OCI-LY1 (cell line): ENCODE measurements at regions not wholly inside any gene's neighbourhood (a gene's known extent, or its start where the extent isn't known, plus 50 kb on each side); places are given as distances from the start of the nearest gene placed in this dataset.

Experiments used
- H2AFZ ChIP-seq: fragments of 200-600 bp; sonication (generic), shearing (Covaris generic); 2 replicates; pipeline ENCODE4 v1.6.0; 2014; ENCODE audit warnings: antibody characterized with exemption, mild to moderate bottlenecking, low read length
- H3F3A ChIP-seq: fragments of 200-600 bp; sonication (generic), shearing (Covaris generic); 2 replicates; pipeline ENCODE4 v1.6.0; 2014; ENCODE audit warnings: mild to moderate bottlenecking, antibody characterized with exemption, low read length, moderate library complexity; ENCODE audit not compliant: insufficient read depth
- H3K27ac ChIP-seq: fragments of 200-600 bp; sonication (generic); 2 replicates; pipeline ENCODE4 v1.5.1; 2014; ENCODE audit warnings: low read length, mixed run types, mild to moderate bottlenecking, low read depth; ENCODE audit not compliant: poor library complexity, severe bottlenecking
- H3K27me3 ChIP-seq: fragments of 200-600 bp; sonication (generic); 2 replicates; pipeline ENCODE4 v1.6.0; 2014; ENCODE audit warnings: antibody characterized with exemption, mild to moderate bottlenecking, low read length, moderate library complexity; ENCODE audit not compliant: insufficient read depth
- H3K36me3 ChIP-seq: fragments of 200-600 bp; sonication (generic); 2 replicates; pipeline ENCODE4 v1.6.1; 2014; ENCODE audit warnings: mild to moderate bottlenecking, antibody characterized with exemption, low read length, moderate library complexity, mixed read lengths; ENCODE audit not compliant: insufficient read depth
- H3K4me1 ChIP-seq: fragments of 200-600 bp; sonication (generic); 2 replicates; pipeline ENCODE4 v1.5.1; 2014; ENCODE audit warnings: mild to moderate bottlenecking, low read length, moderate library complexity; ENCODE audit not compliant: insufficient read depth, severe bottlenecking
- H3K4me2 ChIP-seq: fragments of 200-600 bp; sonication (generic), shearing (Covaris generic); 2 replicates; pipeline ENCODE4 v1.6.1; 2014; ENCODE audit warnings: low read length
- H3K4me3 ChIP-seq: fragments of 200-600 bp; sonication (generic); 2 replicates; pipeline ENCODE4 v1.5.1; 2014; ENCODE audit warnings: low read length, low read depth, mild to moderate bottlenecking, mixed read lengths; ENCODE audit not compliant: poor library complexity, severe bottlenecking
- H3K79me2 ChIP-seq: fragments of 200-600 bp; shearing (Covaris generic); 2 replicates; pipeline ENCODE4 v1.6.1; 2016; ENCODE audit warnings: mixed run types, low read length, mixed read lengths; ENCODE audit not compliant: insufficient read depth
- H3K9ac ChIP-seq: fragments of 200-600 bp; sonication (generic), shearing (Covaris generic); 2 replicates; pipeline ENCODE4 v1.6.1; 2014; ENCODE audit warnings: mild to moderate bottlenecking, low read length, mixed read lengths
- H3K9me2 ChIP-seq: fragments of 200-600 bp; sonication (generic), shearing (Covaris generic); 2 replicates; pipeline ENCODE4 v1.6.1; 2014; ENCODE audit warnings: low read depth, mild to moderate bottlenecking, low read length, mixed read lengths
- H3K9me3 ChIP-seq: fragments of 200-600 bp; shearing (Covaris generic); 2 replicates; pipeline ENCODE4 v1.6.1; 2014; ENCODE audit warnings: low read length, mixed read lengths
- H4K20me1 ChIP-seq: fragments of 200-600 bp; sonication (generic), shearing (Covaris generic); 2 replicates; pipeline ENCODE4 v1.6.0; 2016; ENCODE audit warnings: mild to moderate bottlenecking, low read length; ENCODE audit not compliant: insufficient read depth
- EZH2 ChIP-seq: fragments of 200-600 bp; sonication (generic), shearing (Covaris generic); IDR thresholded peaks from 2 replicates; pipeline ENCODE4 v1.8.0; 2017; ENCODE audit warnings: borderline replicate concordance, mixed run types, mild to moderate bottlenecking, antibody characterized with exemption, low read length, moderate library complexity, mixed read lengths
- TF ChIP-seq, protein P1 (sequence below): fragments of 200-600 bp; sonication (generic), shearing (Covaris generic); IDR thresholded peaks from 2 replicates; pipeline ENCODE4 v1.5.1; 2017; ENCODE audit warnings: mild to moderate bottlenecking, antibody characterized with exemption, low read length, moderate library complexity, mixed read lengths

DNA sequence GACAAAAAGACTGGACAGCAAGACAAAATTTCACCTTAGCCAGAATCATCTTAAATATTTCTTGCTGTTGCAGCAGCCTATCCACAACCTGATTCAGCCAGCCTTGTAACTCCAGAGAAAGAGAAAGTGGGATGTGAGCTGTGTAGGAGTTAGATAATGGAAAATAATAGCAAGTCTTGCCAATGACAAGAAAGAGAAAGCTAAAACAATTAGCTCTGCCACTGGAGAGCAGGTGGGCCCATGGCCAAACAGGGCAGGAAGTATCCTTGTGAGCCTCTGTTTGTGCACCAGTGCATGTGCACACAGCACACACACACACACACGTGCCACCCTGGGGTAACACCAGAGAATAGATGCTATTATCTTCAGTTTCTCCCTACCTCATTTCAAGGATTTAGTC is 106.0 kb upstream of the CCDC196 start:
- Histone ChIP-seq H3F3A (no peaks in the 10 kb centered on the region), H3K4me2 (no peak overlapping the region), H3K9ac (no peak overlapping the region), H3K27ac (no peak overlapping the region), H3K79me2 (no peaks in the 10 kb centered on the region), H3K9me2 (no peaks in the 10 kb centered on the region), H3K27me3 (no peaks in the 10 kb centered on the region), H3K36me3 (no peaks in the 10 kb centered on the region), H3K4me1 (no peaks in the 10 kb centered on the region), H3K9me3 (no peaks in the 10 kb centered on the region), H2AFZ (no peak overlapping the region), H3K4me3 (no peak overlapping the region), H4K20me1 (no peaks in the 10 kb centered on the region)
- TF ChIP-seq, protein P1, sequence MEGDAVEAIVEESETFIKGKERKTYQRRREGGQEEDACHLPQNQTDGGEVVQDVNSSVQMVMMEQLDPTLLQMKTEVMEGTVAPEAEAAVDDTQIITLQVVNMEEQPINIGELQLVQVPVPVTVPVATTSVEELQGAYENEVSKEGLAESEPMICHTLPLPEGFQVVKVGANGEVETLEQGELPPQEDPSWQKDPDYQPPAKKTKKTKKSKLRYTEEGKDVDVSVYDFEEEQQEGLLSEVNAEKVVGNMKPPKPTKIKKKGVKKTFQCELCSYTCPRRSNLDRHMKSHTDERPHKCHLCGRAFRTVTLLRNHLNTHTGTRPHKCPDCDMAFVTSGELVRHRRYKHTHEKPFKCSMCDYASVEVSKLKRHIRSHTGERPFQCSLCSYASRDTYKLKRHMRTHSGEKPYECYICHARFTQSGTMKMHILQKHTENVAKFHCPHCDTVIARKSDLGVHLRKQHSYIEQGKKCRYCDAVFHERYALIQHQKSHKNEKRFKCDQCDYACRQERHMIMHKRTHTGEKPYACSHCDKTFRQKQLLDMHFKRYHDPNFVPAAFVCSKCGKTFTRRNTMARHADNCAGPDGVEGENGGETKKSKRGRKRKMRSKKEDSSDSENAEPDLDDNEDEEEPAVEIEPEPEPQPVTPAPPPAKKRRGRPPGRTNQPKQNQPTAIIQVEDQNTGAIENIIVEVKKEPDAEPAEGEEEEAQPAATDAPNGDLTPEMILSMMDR = no peak
- TF ChIP-seq EZH2 = no peak

DNA sequence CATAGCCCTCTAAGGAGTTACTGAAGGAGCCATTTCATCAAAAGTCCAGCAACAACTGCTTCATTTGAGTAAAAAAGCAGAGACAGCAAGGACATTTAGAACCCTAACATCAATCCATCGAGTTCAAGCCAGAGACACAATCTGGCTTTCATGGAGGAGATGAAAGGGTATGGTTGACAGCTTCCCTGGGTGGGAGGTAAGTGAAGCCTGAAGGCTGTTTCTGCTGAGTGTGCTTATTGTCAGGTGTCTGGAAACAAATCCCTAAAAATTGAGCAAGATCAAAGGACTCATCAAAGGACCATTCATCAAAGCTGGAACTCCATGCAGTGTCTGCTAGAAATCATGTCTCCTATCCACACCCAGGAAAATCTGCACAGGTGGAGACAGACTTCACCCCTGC is 104.4 kb upstream of the CCDC196 start:
- Histone ChIP-seq H3K9me3 (no peaks in the 10 kb centered on the region), H3K4me3 (no peak overlapping the region), H4K20me1 (no peaks in the 10 kb centered on the region), H3K4me2 (no peak overlapping the region), H3K36me3 (no peaks in the 10 kb centered on the region), H3K27me3 (no peaks in the 10 kb centered on the region), H3F3A (no peaks in the 10 kb centered on the region), H3K79me2 (no peaks in the 10 kb centered on the region), H3K27ac (no peak overlapping the region), H3K4me1 (no peaks in the 10 kb centered on the region), H2AFZ (no peak overlapping the region), H3K9me2 (no peaks in the 10 kb centered on the region), H3K9ac (no peak overlapping the region)
- TF ChIP-seq EZH2 = no peak
- TF ChIP-seq, protein P1 = no peak

DNA sequence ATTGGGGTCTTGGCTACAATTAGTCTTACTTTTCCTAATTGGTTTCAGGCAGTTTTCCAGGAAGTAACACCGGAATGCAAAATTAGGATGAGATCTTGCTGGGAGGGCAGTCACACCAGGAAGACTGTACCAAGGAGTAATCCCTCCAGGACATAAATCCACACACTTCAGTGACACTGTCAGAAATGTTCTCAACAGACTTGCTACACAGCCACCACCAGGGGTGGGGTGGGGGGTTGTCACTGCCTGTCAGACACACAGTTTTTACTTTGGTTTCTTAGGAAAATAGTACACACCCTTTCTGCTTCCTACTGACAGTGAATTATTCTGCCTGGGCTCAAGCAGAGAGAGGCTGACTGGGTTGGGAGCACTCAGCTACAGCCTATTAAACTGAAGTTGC is 102.9 kb upstream of the CCDC196 start:
- no peaks in the 10 kb centered on the region for H3F3A ChIP-seq
- H4K20me1 ChIP-seq = no peaks in the 10 kb centered on the region
- no peaks in the 10 kb centered on the region for H3K27me3 ChIP-seq
- H3K9me3 ChIP-seq = no peaks in the 10 kb centered on the region
- no peak overlapping the region for H3K4me2 ChIP-seq
- H3K27ac ChIP-seq = no peak overlapping the region
- no peaks in the 10 kb centered on the region for H3K79me2 ChIP-seq
- no peak overlapping the region for H2AFZ ChIP-seq
- H3K4me3 ChIP-seq = no peak overlapping the region
- no peaks in the 10 kb centered on the region for H3K9me2 ChIP-seq
- no peak for TF ChIP-seq EZH2
- TF ChIP-seq, protein P1 = no peak
- no peaks in the 10 kb centered on the region for H3K4me1 ChIP-seq
- H3K9ac ChIP-seq = no peak overlapping the region
- no peaks in the 10 kb centered on the region for H3K36me3 ChIP-seq
